Stimulated activated CD8-positive, alpha-beta memory T cell treated with anti-CD3 and anti-CD28 coated beads, Interleukin-7, amount 100 ng/mL, for 48 hours (primary cell): ENCODE measurements at regions not wholly inside any gene's neighbourhood (a gene's known extent, or its start where the extent isn't known, plus 50 kb on each side); places are given as distances from the start of the nearest gene placed in this dataset.
A peak's percentile ranks its signal among the peaks of the same experiment; 100 is the strongest.
"Not testable (repeated sequence)": the region's sequence is repeated elsewhere in the genome, so short reads cannot be mapped to it uniquely, and the experiment has no call there.

Source experiments
- DNase-seq, 2 donors: peaks; one replicate each; pipeline ENCODE4 v3.0.0-alpha.2; 2020; ENCODE audit warnings: low read depth in 1 of 2; ENCODE audit errors: extremely low read depth in 1 of 2

DNA sequence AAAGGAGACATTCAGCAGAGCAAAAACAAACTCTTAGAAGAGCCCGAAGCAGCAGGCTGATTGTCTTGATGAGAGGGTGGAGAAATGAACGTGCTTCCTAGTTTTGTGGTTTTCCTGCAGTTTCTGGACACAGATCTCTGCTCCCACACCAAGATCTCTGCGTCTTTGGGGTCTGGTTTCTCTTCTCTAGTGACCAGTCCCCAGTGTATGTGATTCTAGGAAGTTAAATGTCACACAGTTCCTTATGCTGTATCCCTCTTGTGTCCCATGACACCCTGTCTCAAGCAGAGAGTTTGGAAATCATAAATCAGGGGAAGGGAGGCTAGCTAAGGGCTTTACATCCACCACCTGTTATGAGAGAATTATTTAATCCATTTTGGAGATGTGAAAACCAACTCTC is 55.4 kb upstream of the KLF14 start:
- no peak for DNase-seq

GRCh38 chr7:130791746-130792145 is 57.7 kb upstream of the KLF14 start:
- DNase-seq = no peak

GRCh38 chr7:130793855-130794618 is 60.0 kb upstream of the KLF14 start:
- no peak for DNase-seq

- DNase-seq = no peak
Observed at GRCh38 chr7:130794619-130794922, 60.6 kb upstream of the KLF14 start.

DNA sequence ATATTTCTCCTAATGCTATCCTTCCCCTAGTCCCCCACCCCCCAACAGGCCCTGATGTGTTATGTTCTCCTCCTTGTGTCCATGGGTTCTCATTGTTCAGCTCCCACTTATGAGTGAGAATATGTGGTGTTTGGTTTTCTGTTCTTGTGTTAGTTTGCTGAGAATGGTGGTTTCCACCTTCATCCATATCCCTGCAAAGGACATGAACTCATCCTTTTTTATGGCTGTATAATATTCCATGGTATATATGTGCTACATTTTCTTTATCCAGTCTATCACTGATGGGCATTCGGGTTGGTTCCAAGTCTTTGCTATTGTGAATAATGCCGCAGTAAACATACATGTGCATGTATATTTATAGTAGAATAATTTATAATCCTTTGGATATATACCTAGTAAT is 62.4 kb upstream of the KLF14 start:
- not testable (repeated sequence) for DNase-seq

DNA sequence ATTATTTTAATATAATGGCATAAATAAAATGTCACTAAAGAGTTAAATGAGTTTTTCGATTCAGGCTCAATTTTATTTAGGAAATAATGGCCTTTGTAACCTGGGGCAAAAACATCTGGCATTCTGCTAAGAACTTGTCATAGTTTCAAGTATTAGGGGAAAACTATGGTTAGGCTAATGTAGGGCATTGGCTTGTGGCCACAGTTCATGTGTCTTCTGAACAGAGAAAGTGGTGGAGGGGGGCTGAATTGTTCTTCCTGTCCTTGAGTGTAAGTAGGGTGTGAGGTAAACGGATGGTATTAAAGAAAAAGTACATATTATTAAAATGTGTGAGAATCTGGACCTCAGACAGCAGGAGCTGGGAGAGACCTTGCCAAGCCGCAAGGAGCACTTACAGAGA is 69.1 kb upstream of the KLF14 start:
- DNase-seq = no peak

GRCh38 chr7:130804220-130804619 is 70.2 kb upstream of the KLF14 start:
- no peak for DNase-seq

DNA sequence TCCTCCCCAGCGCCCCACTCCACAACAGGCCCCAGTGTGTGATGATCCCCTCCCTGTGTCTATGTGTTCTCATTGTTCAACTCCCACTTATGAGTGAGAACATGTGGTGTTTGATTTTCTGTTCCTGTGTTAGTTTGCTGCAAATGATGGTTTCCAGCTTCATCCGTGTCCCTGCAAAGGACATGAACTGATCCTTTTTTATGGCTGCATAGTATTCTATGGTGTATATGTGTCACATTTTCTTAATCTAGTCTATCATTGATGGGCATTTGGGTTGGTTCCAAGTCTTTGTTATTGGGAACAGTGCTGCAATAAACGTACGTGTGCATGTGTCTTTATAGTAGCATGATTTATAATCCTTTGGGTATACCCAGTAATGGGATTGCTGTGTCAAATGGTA is 78.8 kb upstream of the KLF14 start:
- not testable (repeated sequence) for DNase-seq

GRCh38 chr7:130814778-130815335 is 80.8 kb upstream of the KLF14 start:
- no peak for DNase-seq

- DNase-seq = no peak
Observed at GRCh38 chr7:130818056-130818455, 84.0 kb upstream of the KLF14 start.

DNA sequence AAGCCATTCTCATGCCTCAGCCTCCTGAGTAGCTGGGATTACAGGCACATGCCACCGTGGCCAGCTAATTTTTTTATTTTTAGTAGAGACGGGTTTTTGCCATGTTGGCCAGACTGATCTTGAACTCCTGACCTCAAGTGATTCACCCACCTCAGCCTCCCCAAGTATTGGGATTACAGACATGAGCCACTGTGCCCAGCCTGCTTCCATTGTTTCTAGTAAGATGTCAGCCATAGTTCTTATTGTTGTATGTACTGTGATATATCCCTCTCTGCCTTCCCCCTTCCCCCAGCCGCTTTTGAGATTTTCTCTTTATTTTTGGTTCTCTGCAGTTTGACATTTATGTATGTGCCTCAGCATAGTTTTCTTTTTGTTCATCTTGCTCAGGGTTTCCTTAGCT is 87.9 kb upstream of the KLF14 start:
- DNase-seq = no peak

DNA sequence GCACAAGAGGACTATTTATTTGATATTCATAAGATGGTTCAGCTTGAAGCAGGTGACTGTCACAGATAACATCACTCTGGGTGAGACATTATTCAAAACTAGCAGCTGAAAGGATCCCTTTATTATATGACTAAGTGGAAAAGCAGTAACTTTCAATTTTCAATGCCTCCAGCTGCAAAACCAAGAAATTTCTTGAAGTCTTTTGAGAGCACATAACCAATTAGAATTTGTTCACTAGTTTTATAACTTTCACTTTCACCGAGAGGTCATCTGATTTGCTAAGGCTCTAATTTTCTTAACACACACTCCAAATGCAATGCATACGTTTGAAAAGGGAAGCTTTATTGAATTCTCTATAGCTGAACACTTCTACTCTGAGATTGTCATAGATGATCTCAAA is 88.6 kb upstream of the KLF14 start:
- DNase-seq = no peak

DNA sequence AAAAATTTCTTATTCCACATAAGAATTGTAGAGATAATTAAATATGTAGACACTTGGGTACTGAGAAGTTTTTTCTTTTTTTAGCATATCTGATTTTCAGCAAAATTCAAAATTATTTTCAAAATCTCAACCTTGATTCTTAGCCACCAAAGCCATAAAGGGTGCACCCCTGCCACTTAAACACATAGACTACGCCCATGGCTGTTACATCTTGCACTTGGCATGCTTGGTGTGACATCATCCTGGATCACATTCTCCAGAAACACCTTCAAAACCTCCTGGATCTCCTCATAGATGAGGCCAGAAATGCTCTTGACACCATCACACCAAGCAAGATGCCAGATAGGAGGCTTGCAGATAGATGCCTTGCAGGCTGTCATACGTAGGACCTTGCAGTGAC is 89.1 kb upstream of the KLF14 start:
- no peak for DNase-seq

GRCh38 chr7:130825819-130826218 is 91.8 kb upstream of the KLF14 start:
- DNase-seq = no peak

DNA sequence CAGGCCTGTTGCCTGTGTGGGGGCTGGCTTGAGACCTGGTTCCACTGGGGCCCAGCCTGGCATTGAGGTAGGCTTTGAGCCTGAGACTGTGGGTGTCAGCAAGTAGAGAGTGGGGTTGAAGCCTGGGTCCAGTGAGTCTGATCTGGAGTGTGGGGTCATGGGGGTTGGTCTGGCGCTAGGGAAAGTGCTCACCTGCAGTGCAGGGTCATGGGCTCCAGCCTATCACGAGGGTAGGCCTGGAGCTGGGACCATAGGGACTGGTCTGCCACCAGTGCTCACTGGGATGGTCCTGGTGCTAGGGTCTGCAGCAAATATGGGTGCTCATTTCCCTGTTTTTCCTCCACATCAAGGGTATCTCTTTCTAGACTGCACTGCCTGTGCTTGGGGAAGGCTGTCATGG is 95.4 kb upstream of the KLF14 start:
- DNase-seq = no peak

- no peak for DNase-seq
Observed at GRCh38 chr7:130831322-130831721, 97.3 kb upstream of the KLF14 start.

DNA sequence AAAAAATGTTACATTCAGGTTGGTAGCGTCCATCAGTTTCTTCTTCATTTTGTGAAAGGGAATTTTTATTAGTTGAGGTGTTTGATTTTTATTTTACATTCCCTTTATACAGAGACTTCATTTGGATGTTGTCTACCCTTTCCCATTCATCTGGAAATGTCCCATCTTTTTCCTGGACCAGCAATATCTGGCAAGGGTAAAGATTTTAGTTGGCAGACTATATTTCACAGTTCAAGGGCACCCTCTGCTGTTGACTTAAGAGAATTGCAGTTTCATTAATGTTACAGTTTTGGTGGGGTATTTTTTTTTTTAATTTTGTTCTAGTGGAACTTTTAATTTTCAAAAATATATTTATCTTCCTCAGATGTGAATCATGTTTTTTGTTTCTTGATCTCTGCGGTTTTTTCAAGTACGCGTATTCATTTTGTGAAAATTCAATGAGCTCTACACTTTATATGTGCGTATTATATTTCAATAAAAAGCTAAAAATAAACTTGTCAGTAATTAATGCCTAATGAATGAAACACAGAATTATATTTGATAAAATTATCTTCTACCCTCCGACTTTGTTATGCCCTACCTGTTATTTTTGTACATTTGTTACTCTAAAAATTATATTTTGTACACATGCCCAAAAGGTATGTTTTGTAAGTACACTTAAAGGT is 97.9 kb upstream of the KLF14 start:
- no peak for DNase-seq

GRCh38 chr7:130838738-130839137 is 104.7 kb upstream of the KLF14 start:
- DNase-seq = peak in 1 of 2 donors; percentile 20

GRCh38 chr7:130840599-130840998 is 106.6 kb upstream of the KLF14 start:
- no peak for DNase-seq

DNA sequence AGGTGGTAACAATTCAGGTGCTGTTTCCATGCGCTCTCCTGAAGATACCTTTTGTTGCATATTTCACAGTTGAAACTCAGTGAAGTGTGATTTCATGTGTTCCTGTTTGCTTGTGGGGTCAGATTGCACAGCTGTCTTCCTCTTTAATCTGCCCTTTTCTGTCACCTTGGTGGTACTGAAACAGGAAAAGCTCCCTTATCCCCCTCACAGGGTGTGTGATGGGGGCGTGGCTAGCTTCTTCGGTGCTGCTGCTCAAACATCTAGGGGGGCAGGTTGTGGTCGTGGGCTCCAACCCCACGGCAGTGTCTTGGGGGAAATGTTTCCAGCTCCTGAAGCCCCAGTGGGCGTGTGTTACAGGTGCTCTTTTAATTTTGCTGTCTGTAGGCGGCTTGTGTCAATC is 107.4 kb upstream of the KLF14 start:
- no peak for DNase-seq

GRCh38 chr7:130843703-130844102 is 109.7 kb upstream of the KLF14 start:
- no peak for DNase-seq

GRCh38 chr7:130844811-130845580 is 111.0 kb upstream of the KLF14 start:
- no peak for DNase-seq
